MM.1S (cell line): ENCODE measurements at regions not wholly inside any gene's neighbourhood (a gene's known extent, or its start where the extent isn't known, plus 50 kb on each side); places are given as distances from the start of the nearest gene placed in this dataset.

Experiments
- CTCF ChIP-seq: fragments of 300-600 bp; sonication (generic); IDR thresholded peaks from 2 replicates; pipeline ENCODE4 v1.5.1; 2016; ENCODE audit warnings: antibody characterized with exemption, low read length, mixed read lengths
- EZH2 ChIP-seq: fragments of 300-600 bp; sonication (generic); optimal IDR thresholded peaks from 2 replicates; pipeline ENCODE3; 2017; ENCODE audit warnings: low read depth, mild to moderate bottlenecking, antibody characterized with exemption, low read length, mixed read lengths
- EZH2phosphoT487 ChIP-seq: fragments of 300-600 bp; sonication (generic); IDR thresholded peaks from 2 replicates; pipeline ENCODE4 v1.6.1; 2018; ENCODE audit warnings: antibody characterized with exemption, low read length

GRCh38 chr7:88458946-88459345 is 152.3 kb upstream of the STEAP4 start:
- no peak for TF ChIP-seq CTCF
- TF ChIP-seq EZH2: no peak
- no peak for TF ChIP-seq EZH2phosphoT487
